ENCODE measurements at regions not wholly inside any gene's neighbourhood (a gene's known extent, or its start where the extent isn't known, plus 50 kb on each side); places are given as distances from the start of the nearest gene placed in this dataset.

GRCh38 chr1:194629011-194629410 is 1442.6 kb upstream of the B3GALT2 start:
- no peak for TF ChIP-seq CTCF (IDR thresholded peaks at IDR 0.05)
- TF ChIP-seq POLR2A (IDR thresholded peaks at IDR 0.05), result no peak

Measured in heart left ventricle (tissue), 13 donors.